ENCODE measurements at regions not wholly inside any gene's neighbourhood (a gene's known extent, or its start where the extent isn't known, plus 50 kb on each side); places are given as distances from the start of the nearest gene placed in this dataset.

- Histone ChIP-seq H3K36me3 (ENCODE audit: low read depth) (no peaks in the 10 kb centered on the region), H3K27ac (no peak overlapping the region), H3K79me2 (ENCODE audit: low read depth) (no peaks in the 10 kb centered on the region), H2AFZ (no peak overlapping the region), H3K9me2 (ENCODE audit: insufficient read depth) (no peaks in the 10 kb centered on the region), H3K9me3 (ENCODE audit: insufficient read depth, low read depth) (no peaks in the 10 kb centered on the region), H3F3A (ENCODE audit: insufficient read depth, low read depth) (no peaks in the 10 kb centered on the region), H3K27me3 (ENCODE audit: insufficient read depth, low read depth) (no peaks in the 10 kb centered on the region), H3K4me3 (no peak overlapping the region), H3K4me1 (replicated peaks; ENCODE audit: insufficient read depth) (no peaks in the 10 kb centered on the region), H3K4me2 (no peak overlapping the region), H4K20me1 (ENCODE audit: insufficient read depth) (no peaks in the 10 kb centered on the region)
- TF ChIP-seq, protein P1, sequence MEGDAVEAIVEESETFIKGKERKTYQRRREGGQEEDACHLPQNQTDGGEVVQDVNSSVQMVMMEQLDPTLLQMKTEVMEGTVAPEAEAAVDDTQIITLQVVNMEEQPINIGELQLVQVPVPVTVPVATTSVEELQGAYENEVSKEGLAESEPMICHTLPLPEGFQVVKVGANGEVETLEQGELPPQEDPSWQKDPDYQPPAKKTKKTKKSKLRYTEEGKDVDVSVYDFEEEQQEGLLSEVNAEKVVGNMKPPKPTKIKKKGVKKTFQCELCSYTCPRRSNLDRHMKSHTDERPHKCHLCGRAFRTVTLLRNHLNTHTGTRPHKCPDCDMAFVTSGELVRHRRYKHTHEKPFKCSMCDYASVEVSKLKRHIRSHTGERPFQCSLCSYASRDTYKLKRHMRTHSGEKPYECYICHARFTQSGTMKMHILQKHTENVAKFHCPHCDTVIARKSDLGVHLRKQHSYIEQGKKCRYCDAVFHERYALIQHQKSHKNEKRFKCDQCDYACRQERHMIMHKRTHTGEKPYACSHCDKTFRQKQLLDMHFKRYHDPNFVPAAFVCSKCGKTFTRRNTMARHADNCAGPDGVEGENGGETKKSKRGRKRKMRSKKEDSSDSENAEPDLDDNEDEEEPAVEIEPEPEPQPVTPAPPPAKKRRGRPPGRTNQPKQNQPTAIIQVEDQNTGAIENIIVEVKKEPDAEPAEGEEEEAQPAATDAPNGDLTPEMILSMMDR (conservative IDR thresholded peaks at IDR 0.05): no peak
- no peak for TF ChIP-seq EZH2 (IDR thresholded peaks at IDR 0.05; ENCODE audit: low read depth)
- BruUV-seq (replicated peaks): no TSS peak
- intact Hi-C loops (cut with micrococcal nuclease; ENCODE audit: unreplicated experiment): no loop called here
- POLR2A ChIA-PET (ENCODE audit: unreplicated experiment): no interaction called here
- no peak for DNase-seq
- CTCF ChIA-PET: no interaction called here
Observed at GRCh38 chr10:36759141-36759805, 366.1 kb upstream of the ANKRD30A start.

- Histone ChIP-seq H3K79me2 (ENCODE audit: low read depth) (no peaks in the 10 kb centered on the region), H3K4me1 (replicated peaks; ENCODE audit: insufficient read depth) (no peaks in the 10 kb centered on the region), H3F3A (ENCODE audit: insufficient read depth, low read depth) (no peaks in the 10 kb centered on the region), H2AFZ (no peak overlapping the region), H3K36me3 (ENCODE audit: low read depth) (no peaks in the 10 kb centered on the region), H3K27me3 (ENCODE audit: insufficient read depth, low read depth) (no peaks in the 10 kb centered on the region), H3K9me3 (ENCODE audit: insufficient read depth, low read depth) (no peaks in the 10 kb centered on the region), H3K4me3 (no peak overlapping the region), H3K4me2 (no peak overlapping the region), H4K20me1 (ENCODE audit: insufficient read depth) (no peaks in the 10 kb centered on the region), H3K9me2 (ENCODE audit: insufficient read depth) (no peaks in the 10 kb centered on the region), H3K27ac (no peak overlapping the region)
- BruUV-seq (replicated peaks): no TSS peak
- no peak for TF ChIP-seq EZH2 (IDR thresholded peaks at IDR 0.05; ENCODE audit: low read depth)
- TF ChIP-seq, protein P1 (conservative IDR thresholded peaks at IDR 0.05): no peak
- CTCF ChIA-PET: no interaction called here
- no peak for DNase-seq
- POLR2A ChIA-PET (ENCODE audit: unreplicated experiment): no interaction called here
- intact Hi-C loops (cut with micrococcal nuclease; ENCODE audit: unreplicated experiment): no loop called here
Observed at GRCh38 chr10:36748128-36748871, 377.1 kb upstream of the ANKRD30A start.

DNA sequence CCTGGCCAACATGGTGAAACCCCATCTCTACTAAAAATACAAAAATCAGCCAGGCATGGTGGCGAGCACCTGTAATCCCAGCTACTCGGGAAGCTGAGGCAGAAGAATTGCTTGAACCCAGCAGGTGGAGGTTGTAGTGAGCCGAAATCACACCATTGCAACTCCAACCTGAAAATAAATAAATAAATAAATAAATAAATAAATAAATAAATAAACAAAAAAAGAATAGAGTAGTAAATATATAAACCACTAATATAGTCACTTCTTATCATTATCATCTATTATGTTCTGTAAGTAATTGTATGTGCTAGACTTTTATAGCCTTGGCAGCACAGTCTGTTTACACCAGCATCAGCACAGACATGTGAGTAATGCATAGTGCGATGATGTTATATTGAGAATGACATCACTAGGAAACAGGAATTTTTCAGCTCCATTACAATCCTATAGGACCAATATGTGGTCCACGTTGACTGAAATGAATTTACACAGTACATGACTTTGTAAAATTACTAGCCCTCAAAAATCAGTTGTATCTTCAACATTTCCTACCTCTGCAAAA lies 385.4 kb upstream of the ANKRD30A start:
- Histone ChIP-seq H3F3A (ENCODE audit: insufficient read depth, low read depth) (no peaks in the 10 kb centered on the region), H3K9me3 (ENCODE audit: insufficient read depth, low read depth) (no peaks in the 10 kb centered on the region), H2AFZ (no peak overlapping the region), H3K4me3 (no peak overlapping the region), H3K27ac (no peak overlapping the region), H3K36me3 (ENCODE audit: low read depth) (no peaks in the 10 kb centered on the region), H3K4me1 (replicated peaks; ENCODE audit: insufficient read depth) (no peaks in the 10 kb centered on the region), H3K4me2 (no peak overlapping the region), H3K9me2 (ENCODE audit: insufficient read depth) (no peaks in the 10 kb centered on the region), H4K20me1 (ENCODE audit: insufficient read depth) (no peaks in the 10 kb centered on the region), H3K27me3 (ENCODE audit: insufficient read depth, low read depth) (no peaks in the 10 kb centered on the region), H3K79me2 (ENCODE audit: low read depth) (no peaks in the 10 kb centered on the region)
- CTCF ChIA-PET: no interaction called here
- intact Hi-C loops (cut with micrococcal nuclease; ENCODE audit: unreplicated experiment): no loop called here
- TF ChIP-seq, protein P1 (conservative IDR thresholded peaks at IDR 0.05): no peak
- DNase-seq: no peak
- POLR2A ChIA-PET (ENCODE audit: unreplicated experiment): no interaction called here
- BruUV-seq (replicated peaks): no TSS peak
